ENCODE measurements at regions not wholly inside any gene's neighbourhood (a gene's known extent, or its start where the extent isn't known, plus 50 kb on each side); places are given as distances from the start of the nearest gene placed in this dataset.

GRCh38 chr7:47044625-47045024 is 537.3 kb downstream of the TNS3 start:
- no peak for DNase-seq (ENCODE audit: extremely low read depth, low read depth)
- H3K4me3 ChIP-seq (replicated peaks; ENCODE audit: low read depth, low read length): no peak overlapping the region
- no peak for TF ChIP-seq CTCF (IDR thresholded peaks at IDR 0.05; ENCODE audit: low read depth, low read length, missing control alignments)

GRCh38 chr7:47043304-47043703 is 538.6 kb downstream of the TNS3 start:
- no peak overlapping the region for H3K4me3 ChIP-seq (replicated peaks; ENCODE audit: low read depth, low read length)
- no peak for DNase-seq (ENCODE audit: extremely low read depth, low read depth)
- TF ChIP-seq CTCF (IDR thresholded peaks at IDR 0.05; ENCODE audit: low read depth, low read length, missing control alignments): no peak

- H3K4me3 ChIP-seq (replicated peaks; ENCODE audit: low read depth, low read length): no peak overlapping the region
- no peak for TF ChIP-seq CTCF (IDR thresholded peaks at IDR 0.05; ENCODE audit: low read depth, low read length, missing control alignments)
- no peak for DNase-seq (ENCODE audit: extremely low read depth, low read depth)
Measured at GRCh38 chr7:47042669-47043068, 539.2 kb downstream of the TNS3 start.

GRCh38 chr7:47040795-47041347 is 541.0 kb downstream of the TNS3 start:
- no peak overlapping the region for H3K4me3 ChIP-seq (replicated peaks; ENCODE audit: low read depth, low read length)
- no peak for TF ChIP-seq CTCF (IDR thresholded peaks at IDR 0.05; ENCODE audit: low read depth, low read length, missing control alignments)
- DNase-seq (ENCODE audit: extremely low read depth, low read depth): no peak

GRCh38 chr7:47039904-47040303 is 542.0 kb downstream of the TNS3 start:
- no peak for TF ChIP-seq CTCF (IDR thresholded peaks at IDR 0.05; ENCODE audit: low read depth, low read length, missing control alignments)
- no peak for DNase-seq (ENCODE audit: extremely low read depth, low read depth)

GRCh38 chr7:47039089-47039648 is 542.7 kb downstream of the TNS3 start:
- TF ChIP-seq CTCF (IDR thresholded peaks at IDR 0.05; ENCODE audit: low read depth, low read length, missing control alignments): no peak
- no peak for DNase-seq (ENCODE audit: extremely low read depth, low read depth)
- H3K4me3 ChIP-seq (replicated peaks; ENCODE audit: low read depth, low read length): no peak overlapping the region

More at GRCh38 chr7:47039904-47040303, 542.0 kb downstream of the TNS3 start:
- no peak overlapping the region for H3K4me3 ChIP-seq (replicated peaks; ENCODE audit: low read depth, low read length)

GRCh38 chr7:47038621-47039020 is 543.3 kb downstream of the TNS3 start:
- no peak overlapping the region for H3K4me3 ChIP-seq (replicated peaks; ENCODE audit: low read depth, low read length)
- DNase-seq (ENCODE audit: extremely low read depth, low read depth): no peak
- no peak for TF ChIP-seq CTCF (IDR thresholded peaks at IDR 0.05; ENCODE audit: low read depth, low read length, missing control alignments)

All from HFF-Myc (cell line).